SU-DHL-6 (cell line): ENCODE measurements at regions not wholly inside any gene's neighbourhood (a gene's known extent, or its start where the extent isn't known, plus 50 kb on each side); places are given as distances from the start of the nearest gene placed in this dataset.

Source experiments
- H2AFZ ChIP-seq: fragments of 200-600 bp; sonication (generic); 2 replicates; pipeline ENCODE4 v1.6.1; 2014; ENCODE audit warnings: low read depth, mild to moderate bottlenecking, moderate library complexity, mixed read lengths, antibody characterized with exemption, low read length; ENCODE audit not compliant: severe bottlenecking
- H3F3A ChIP-seq: fragments of 200-600 bp; shearing (Covaris generic); 2 replicates; pipeline ENCODE4 v1.6.0; 2016; ENCODE audit warnings: antibody characterized with exemption, mild to moderate bottlenecking; ENCODE audit not compliant: insufficient read depth
- H3K27ac ChIP-seq: fragments of 200-600 bp; sonication (generic); 2 replicates; pipeline ENCODE4 v1.5.1; 2016; ENCODE audit warnings: low read depth, mild to moderate bottlenecking, low read length, moderate library complexity, mixed read lengths
- H3K27me3 ChIP-seq: fragments of 200-600 bp; sonication (generic), shearing (Covaris generic); 2 replicates; pipeline ENCODE4 v1.6.0; 2014; ENCODE audit warnings: mild to moderate bottlenecking, low read length
- H3K36me3 ChIP-seq: fragments of 200-600 bp; sonication (generic); 2 replicates; pipeline ENCODE4 v1.6.1; 2014; ENCODE audit warnings: mild to moderate bottlenecking, low read length, mixed read lengths
- H3K4me2 ChIP-seq: fragments of 300-600, 200-600 bp; shearing (Covaris generic), sonication (generic); 2 replicates; pipeline ENCODE4 v1.6.0; 2014; ENCODE audit warnings: low read length, low read depth, mild to moderate bottlenecking; ENCODE audit not compliant: poor library complexity, severe bottlenecking
- H3K4me3 ChIP-seq: fragments of 200-600 bp; sonication (generic); 2 replicates; pipeline ENCODE4 v1.5.1; 2014; ENCODE audit warnings: antibody characterized with exemption, low read length, mild to moderate bottlenecking, mixed read lengths; ENCODE audit not compliant: insufficient read depth, poor library complexity, severe bottlenecking
- H3K79me2 ChIP-seq: fragments of 200-600 bp; sonication (generic); 2 replicates; pipeline ENCODE4 v1.6.1; 2014; ENCODE audit warnings: mild to moderate bottlenecking, low read length, moderate library complexity; ENCODE audit not compliant: insufficient read depth
- H3K9ac ChIP-seq: fragments of 200-600 bp; sonication (generic); 2 replicates; pipeline ENCODE4 v1.7.0; 2014; ENCODE audit warnings: mild to moderate bottlenecking, low read length
- H3K9me2 ChIP-seq: fragments of 200-600 bp; sonication (generic); replicated peaks from 2 replicates; pipeline ENCODE4 v1.6.1; 2014; ENCODE audit warnings: low read length; ENCODE audit not compliant: insufficient read depth
- H3K9me3 ChIP-seq: fragments of 200-600 bp; sonication (generic); 2 replicates; pipeline ENCODE4 v1.6.1; 2014; ENCODE audit warnings: low read length, mixed read lengths; ENCODE audit not compliant: insufficient read depth
- H4K20me1 ChIP-seq: fragments of 200-600 bp; sonication (generic); 2 replicates; pipeline ENCODE4 v1.6.1; 2014; ENCODE audit warnings: low read depth, mild to moderate bottlenecking, antibody characterized with exemption, low read length, moderate library complexity, mixed read lengths
- EZH2phosphoT487 ChIP-seq: fragments of 200-600 bp; sonication (generic), shearing (Covaris generic); conservative IDR thresholded peaks from 2 replicates; pipeline ENCODE4 v1.6.1; 2018; ENCODE audit warnings: mild to moderate bottlenecking, antibody characterized with exemption, low read length, moderate library complexity, mixed read lengths
- TF ChIP-seq, protein P1 (sequence below): fragments of 200-600 bp; sonication (generic); IDR thresholded peaks from one replicate; pipeline ENCODE4 v1.5.1; 2017; ENCODE audit warnings: antibody characterized with exemption, mild to moderate bottlenecking, low read length, moderate library complexity; ENCODE audit not compliant: insufficient read depth, poor library complexity, severe bottlenecking

DNA sequence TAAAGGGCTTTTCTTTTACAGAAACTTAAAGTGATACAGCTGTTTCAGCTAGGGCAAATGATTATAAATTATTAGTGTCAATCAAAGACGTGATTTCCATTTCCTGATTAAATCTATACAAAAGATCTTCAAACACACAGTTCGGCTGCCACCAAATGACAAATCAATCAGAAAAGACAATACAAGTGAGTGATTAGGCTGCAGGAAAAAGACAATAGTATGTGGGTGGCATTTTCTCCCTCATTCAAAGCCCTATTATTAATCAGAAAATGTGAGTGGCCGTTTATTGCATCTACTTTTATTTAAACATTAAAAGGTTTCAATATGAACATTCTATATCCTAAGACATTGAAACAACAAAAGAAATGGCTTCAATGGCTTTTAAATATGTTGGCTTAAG is 895.6 kb upstream of the ROBO1 start:
- Histone ChIP-seq H2AFZ (no peak overlapping the region), H3K9ac (no peak overlapping the region), H3F3A (no peaks in the 10 kb centered on the region), H3K9me2 (no peaks in the 10 kb centered on the region), H4K20me1 (no peaks in the 10 kb centered on the region), H3K36me3 (no peaks in the 10 kb centered on the region), H3K27ac (no peak overlapping the region), H3K4me3 (no peak overlapping the region), H3K79me2 (no peaks in the 10 kb centered on the region), H3K27me3 (no peaks in the 10 kb centered on the region), H3K4me2 (no peak overlapping the region), H3K9me3 (0 out of 2 replicates have a peak, but pooled peaks cover 2% of the 10 kb centered on the region)
- TF ChIP-seq, protein P1, sequence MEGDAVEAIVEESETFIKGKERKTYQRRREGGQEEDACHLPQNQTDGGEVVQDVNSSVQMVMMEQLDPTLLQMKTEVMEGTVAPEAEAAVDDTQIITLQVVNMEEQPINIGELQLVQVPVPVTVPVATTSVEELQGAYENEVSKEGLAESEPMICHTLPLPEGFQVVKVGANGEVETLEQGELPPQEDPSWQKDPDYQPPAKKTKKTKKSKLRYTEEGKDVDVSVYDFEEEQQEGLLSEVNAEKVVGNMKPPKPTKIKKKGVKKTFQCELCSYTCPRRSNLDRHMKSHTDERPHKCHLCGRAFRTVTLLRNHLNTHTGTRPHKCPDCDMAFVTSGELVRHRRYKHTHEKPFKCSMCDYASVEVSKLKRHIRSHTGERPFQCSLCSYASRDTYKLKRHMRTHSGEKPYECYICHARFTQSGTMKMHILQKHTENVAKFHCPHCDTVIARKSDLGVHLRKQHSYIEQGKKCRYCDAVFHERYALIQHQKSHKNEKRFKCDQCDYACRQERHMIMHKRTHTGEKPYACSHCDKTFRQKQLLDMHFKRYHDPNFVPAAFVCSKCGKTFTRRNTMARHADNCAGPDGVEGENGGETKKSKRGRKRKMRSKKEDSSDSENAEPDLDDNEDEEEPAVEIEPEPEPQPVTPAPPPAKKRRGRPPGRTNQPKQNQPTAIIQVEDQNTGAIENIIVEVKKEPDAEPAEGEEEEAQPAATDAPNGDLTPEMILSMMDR = no peak
- TF ChIP-seq EZH2phosphoT487 = no peak

DNA sequence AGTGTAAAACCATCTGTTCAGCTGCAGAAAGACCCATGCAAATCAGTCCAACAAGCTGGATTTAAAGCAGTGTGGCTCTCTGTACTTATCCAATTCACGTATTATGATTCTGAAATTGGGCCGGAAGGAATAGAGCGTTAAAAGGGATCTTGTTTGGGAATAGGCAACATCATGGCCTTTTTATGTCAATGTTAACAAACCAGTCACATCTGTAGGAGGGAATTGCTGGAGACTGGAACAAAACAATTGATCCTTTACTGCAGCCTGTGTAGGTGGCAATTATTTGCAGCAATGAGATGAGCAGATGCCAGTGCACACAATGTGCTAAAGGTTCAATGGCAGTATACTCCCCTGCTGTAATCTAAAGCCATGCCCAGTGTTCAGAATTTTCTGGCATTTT is 887.4 kb upstream of the ROBO1 start:
- H3K4me3 ChIP-seq = no peak overlapping the region
- no peaks in the 10 kb centered on the region for H3K79me2 ChIP-seq
- H4K20me1 ChIP-seq = no peaks in the 10 kb centered on the region
- H3K9me2 ChIP-seq = no peaks in the 10 kb centered on the region
- H3K27ac ChIP-seq = no peak overlapping the region
- H3F3A ChIP-seq = no peaks in the 10 kb centered on the region
- no peak overlapping the region for H2AFZ ChIP-seq
- TF ChIP-seq EZH2phosphoT487 = no peak
- TF ChIP-seq, protein P1 = no peak
- H3K9me3 ChIP-seq = 0 out of 2 replicates have a peak, but pooled peaks cover 2% of the 10 kb centered on the region
- no peaks in the 10 kb centered on the region for H3K27me3 ChIP-seq
- no peaks in the 10 kb centered on the region for H3K36me3 ChIP-seq
- H3K4me2 ChIP-seq = no peak overlapping the region
- no peak overlapping the region for H3K9ac ChIP-seq

DNA sequence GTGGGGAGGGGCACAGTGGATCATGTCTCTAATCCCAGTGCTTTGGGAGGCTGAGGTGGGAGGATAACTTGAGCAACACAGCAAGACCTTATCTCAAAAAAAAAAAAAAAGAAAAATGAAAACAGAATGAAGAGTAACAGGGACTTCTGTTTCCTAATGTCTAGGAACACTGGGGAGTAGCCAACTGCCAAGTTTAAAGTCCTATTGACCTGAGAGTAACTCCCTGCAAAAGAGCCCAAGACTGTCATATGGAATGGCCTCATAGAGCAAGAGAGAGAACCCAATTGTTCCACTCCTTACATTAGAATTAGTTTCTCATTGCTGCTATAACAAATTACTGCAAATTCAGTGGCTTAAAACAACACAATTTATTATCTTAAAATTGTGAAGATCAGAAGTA is 881.4 kb upstream of the ROBO1 start:
- Histone ChIP-seq H3K4me3 (no peak overlapping the region), H2AFZ (no peak overlapping the region), H4K20me1 (no peaks in the 10 kb centered on the region), H3K9me3 (0 out of 2 replicates have a peak, but pooled peaks cover 4% of the 10 kb centered on the region), H3K79me2 (no peaks in the 10 kb centered on the region), H3K27ac (no peak overlapping the region), H3K9me2 (no peaks in the 10 kb centered on the region), H3K4me2 (no peak overlapping the region), H3F3A (no peaks in the 10 kb centered on the region), H3K9ac (no peak overlapping the region), H3K27me3 (no peaks in the 10 kb centered on the region), H3K36me3 (no peaks in the 10 kb centered on the region)
- TF ChIP-seq, protein P1 = no peak
- TF ChIP-seq EZH2phosphoT487 = no peak

DNA sequence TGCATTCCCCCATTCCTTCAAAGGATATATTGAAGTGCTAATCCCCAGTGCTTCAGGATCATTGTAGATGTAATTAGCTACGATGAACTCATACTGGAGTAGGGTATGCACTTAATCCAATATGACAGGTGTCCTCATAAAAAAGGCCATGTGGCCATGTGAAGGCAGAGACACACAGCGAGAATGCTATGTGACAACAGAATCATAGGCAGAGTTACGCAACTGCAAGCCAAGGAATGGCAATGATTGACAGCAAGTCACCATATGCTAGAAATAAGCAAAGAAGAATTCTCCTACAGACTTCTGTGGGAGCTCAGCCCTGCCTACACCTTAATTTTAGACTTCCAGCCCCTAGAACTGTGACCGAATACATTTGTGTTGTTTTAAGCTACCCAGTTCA is 875.6 kb upstream of the ROBO1 start:
- Histone ChIP-seq H2AFZ (no peak overlapping the region), H3K79me2 (no peaks in the 10 kb centered on the region), H3K4me3 (no peak overlapping the region), H3K9me3 (no peaks in the 10 kb centered on the region), H3K36me3 (no peaks in the 10 kb centered on the region), H3K9me2 (no peaks in the 10 kb centered on the region), H3K27ac (no peak overlapping the region), H4K20me1 (no peaks in the 10 kb centered on the region), H3K4me2 (no peak overlapping the region), H3F3A (no peaks in the 10 kb centered on the region), H3K27me3 (no peaks in the 10 kb centered on the region), H3K9ac (no peak overlapping the region)
- TF ChIP-seq EZH2phosphoT487 = no peak
- TF ChIP-seq, protein P1 = no peak
